ENCODE measurements at regions not wholly inside any gene's neighbourhood (a gene's known extent, or its start where the extent isn't known, plus 50 kb on each side); places are given as distances from the start of the nearest gene placed in this dataset.

GRCh38 chr2:150122871-150123613 lies 364.4 kb downstream of the RND3 start:
- TF ChIP-seq POLR2AphosphoS5 (IDR thresholded peaks at IDR 0.05; ENCODE audit: low read depth, low read length) (no peak), POLR2A (IDR thresholded peaks at IDR 0.05; ENCODE audit: low read depth, low read length) (no peak)
